Gastroesophageal sphincter (tissue), 3 donors: ENCODE measurements at regions not wholly inside any gene's neighbourhood (a gene's known extent, or its start where the extent isn't known, plus 50 kb on each side); places are given as distances from the start of the nearest gene placed in this dataset.

ENCODE experiments used
- CTCF ChIP-seq, 4 experiments: fragments of 200-600 bp in 2 of 4; fragments of 450-650 bp in 2 of 4; sonication (generic) in 1 of 4; IDR thresholded peaks; one replicate each; pipeline ENCODE4 v1.5.1; 2017 to 2019; ENCODE audit warnings: antibody characterized with exemption in 4 of 4, mild to moderate bottlenecking in 2 of 4, moderate library complexity in 2 of 4
- EP300 ChIP-seq: sonication (generic); formaldehyde crosslinking; IDR thresholded peaks from one replicate; pipeline ENCODE4 v1.6.1; 2017; ENCODE audit warnings: antibody characterized with exemption, mild to moderate bottlenecking

- TF ChIP-seq CTCF (IDR thresholded peaks at IDR 0.05) (no peak), EP300 (no peak)
Observed at GRCh38 chr11:129312730-129313503, 62.7 kb upstream of the BARX2 start.
